Fibroblast of villous mesenchyme (primary cell): ENCODE measurements at regions not wholly inside any gene's neighbourhood (a gene's known extent, or its start where the extent isn't known, plus 50 kb on each side); places are given as distances from the start of the nearest gene placed in this dataset.
A peak's percentile ranks its signal among the peaks of the same experiment; 100 is the strongest.
"Not testable (repeated sequence)": the region's sequence is repeated elsewhere in the genome, so short reads cannot be mapped to it uniquely, and the experiment has no call there.

Experiments used
- DNase-seq: peaks from one replicate; pipeline ENCODE4 v3.0.0-alpha.2; 2010; ENCODE audit warnings: low read depth
- H3K4me3 ChIP-seq: 2 replicates; pipeline ENCODE4 v1.5.1; 2011; ENCODE audit warnings: low read depth, mild to moderate bottlenecking, low read length
- CTCF ChIP-seq: IDR thresholded peaks from 2 replicates; pipeline ENCODE4 v1.5.1; 2012; ENCODE audit warnings: low read depth, mild to moderate bottlenecking, low read length; ENCODE audit not compliant: insufficient read depth

- DNase-seq: no peak
- TF ChIP-seq CTCF: no peak
- H3K4me3 ChIP-seq: no peak overlapping the region
Observed at GRCh38 chr4:22596409-22596808, 80.5 kb upstream of the ADGRA3 start.

- TF ChIP-seq CTCF: no peak
- H3K4me3 ChIP-seq: no peak overlapping the region
- DNase-seq: no peak
Observed at GRCh38 chr4:22597471-22597870, 81.6 kb upstream of the ADGRA3 start.

- H3K4me3 ChIP-seq, DNase-seq: not testable (repeated sequence)
Observed at GRCh38 chr4:22598113-22599047, 82.5 kb upstream of the ADGRA3 start.

- DNase-seq, H3K4me3 ChIP-seq: not testable (repeated sequence)
Observed at GRCh38 chr4:22599228-22599928, 83.5 kb upstream of the ADGRA3 start.

- not testable (repeated sequence) for H3K4me3 ChIP-seq, DNase-seq
Observed at GRCh38 chr4:22599929-22600432, 84.1 kb upstream of the ADGRA3 start.

- not testable (repeated sequence) for H3K4me3 ChIP-seq, DNase-seq
Observed at GRCh38 chr4:22601638-22602037, 85.8 kb upstream of the ADGRA3 start.

GRCh38 chr4:22607382-22607781, 85.4 kb upstream of the GBA3 start:
- no peak overlapping the region for H3K4me3 ChIP-seq
- TF ChIP-seq CTCF: peak; percentile 72
- DNase-seq: peak; percentile 42

GRCh38 chr4:22609951-22610525, 82.7 kb upstream of the GBA3 start:
- H3K4me3 ChIP-seq, DNase-seq: not testable (repeated sequence)

- no peak for DNase-seq
- TF ChIP-seq CTCF: no peak
- no peak overlapping the region for H3K4me3 ChIP-seq
Observed at GRCh38 chr4:22614114-22614513, 78.6 kb upstream of the GBA3 start.
